ENCODE measurements at regions not wholly inside any gene's neighbourhood (a gene's known extent, or its start where the extent isn't known, plus 50 kb on each side); places are given as distances from the start of the nearest gene placed in this dataset.
"Not testable (repeated sequence)": the region's sequence is repeated elsewhere in the genome, so short reads cannot be mapped to it uniquely, and the experiment has no call there.

GRCh38 chr6:66103954-66104353, 396.9 kb upstream of the EYS start:
- H3K9me3 ChIP-seq (ENCODE audit: control insufficient read depth in 3 of 3, low read length in 3 of 3), result no peaks in the 10 kb centered on the region
- H3K4me3 ChIP-seq (ENCODE audit: low read length in 3 of 3), result no peak overlapping the region
- H3K27me3 ChIP-seq (ENCODE audit: control insufficient read depth in 3 of 3, insufficient read depth in 3 of 3, low read length in 3 of 3), result no peaks in the 10 kb centered on the region
- H3K36me3 ChIP-seq (ENCODE audit: control insufficient read depth in 3 of 3, insufficient read depth in 3 of 3, low read length in 3 of 3), result no peaks in the 10 kb centered on the region
- H3K9ac ChIP-seq (ENCODE audit: low read depth in 1 of 3, low read length in 3 of 3), result no peak overlapping the region
- no peak overlapping the region for H3K27ac ChIP-seq (ENCODE audit: low read depth, low read length)
- H3K4me1 ChIP-seq (ENCODE audit: control insufficient read depth in 3 of 3, insufficient read depth in 3 of 3, low read length in 3 of 3), result no peaks in the 10 kb centered on the region

- Histone ChIP-seq H3K27ac (ENCODE audit: low read depth, low read length) (no peak overlapping the region), H3K4me1 (ENCODE audit: control insufficient read depth in 3 of 3, insufficient read depth in 3 of 3, low read length in 3 of 3) (no peaks in the 10 kb centered on the region), H3K4me3 (ENCODE audit: low read length in 3 of 3) (no peak overlapping the region), H3K27me3 (ENCODE audit: control insufficient read depth in 3 of 3, insufficient read depth in 3 of 3, low read length in 3 of 3) (no peaks in the 10 kb centered on the region), H3K9ac (ENCODE audit: low read depth in 1 of 3, low read length in 3 of 3) (no peak overlapping the region), H3K9me3 (ENCODE audit: control insufficient read depth in 3 of 3, low read length in 3 of 3) (no peaks in the 10 kb centered on the region), H3K36me3 (ENCODE audit: control insufficient read depth in 3 of 3, insufficient read depth in 3 of 3, low read length in 3 of 3) (no peaks in the 10 kb centered on the region)
Measured at GRCh38 chr6:66103354-66103753, 396.3 kb upstream of the EYS start.

- no peaks in the 10 kb centered on the region for H3K27me3 ChIP-seq (ENCODE audit: control insufficient read depth in 3 of 3, insufficient read depth in 3 of 3, low read length in 3 of 3)
- H3K9me3 ChIP-seq (ENCODE audit: control insufficient read depth in 3 of 3, low read length in 3 of 3), result no peaks in the 10 kb centered on the region
- H3K4me1 ChIP-seq (ENCODE audit: control insufficient read depth in 3 of 3, insufficient read depth in 3 of 3, low read length in 3 of 3), result no peaks in the 10 kb centered on the region
- no peaks in the 10 kb centered on the region for H3K36me3 ChIP-seq (ENCODE audit: control insufficient read depth in 3 of 3, insufficient read depth in 3 of 3, low read length in 3 of 3)
- H3K9ac ChIP-seq (ENCODE audit: low read depth in 1 of 3, low read length in 3 of 3), result no peak overlapping the region
- H3K27ac ChIP-seq (ENCODE audit: low read depth, low read length), result no peak overlapping the region
- H3K4me3 ChIP-seq (ENCODE audit: low read length in 3 of 3), result no peak overlapping the region
Measured at GRCh38 chr6:66096679-66097078, 389.7 kb upstream of the EYS start.

- no peak overlapping the region for H3K4me3 ChIP-seq (ENCODE audit: low read length in 3 of 3)
- no peaks in the 10 kb centered on the region for H3K36me3 ChIP-seq (ENCODE audit: control insufficient read depth in 3 of 3, insufficient read depth in 3 of 3, low read length in 3 of 3)
- no peaks in the 10 kb centered on the region for H3K27me3 ChIP-seq (ENCODE audit: control insufficient read depth in 3 of 3, insufficient read depth in 3 of 3, low read length in 3 of 3)
- H3K9me3 ChIP-seq (ENCODE audit: control insufficient read depth in 3 of 3, low read length in 3 of 3), result no peaks in the 10 kb centered on the region
- H3K9ac ChIP-seq (ENCODE audit: low read depth in 1 of 3, low read length in 3 of 3), result no peak overlapping the region
- H3K27ac ChIP-seq (ENCODE audit: low read depth, low read length), result no peak overlapping the region
- H3K4me1 ChIP-seq (ENCODE audit: control insufficient read depth in 3 of 3, insufficient read depth in 3 of 3, low read length in 3 of 3), result no peaks in the 10 kb centered on the region
Measured at GRCh38 chr6:66094615-66095014, 387.6 kb upstream of the EYS start.

- H3K27me3 ChIP-seq (ENCODE audit: control insufficient read depth in 3 of 3, insufficient read depth in 3 of 3, low read length in 3 of 3); H3K4me3 ChIP-seq (ENCODE audit: low read length in 3 of 3); H3K9me3 ChIP-seq (ENCODE audit: control insufficient read depth in 3 of 3, low read length in 3 of 3); H3K27ac ChIP-seq (ENCODE audit: low read depth, low read length); H3K36me3 ChIP-seq (ENCODE audit: control insufficient read depth in 3 of 3, insufficient read depth in 3 of 3, low read length in 3 of 3); H3K4me1 ChIP-seq (ENCODE audit: control insufficient read depth in 3 of 3, insufficient read depth in 3 of 3, low read length in 3 of 3); H3K9ac ChIP-seq (ENCODE audit: low read depth in 1 of 3, low read length in 3 of 3): not testable (repeated sequence)
Measured at GRCh38 chr6:66092306-66092705, 385.3 kb upstream of the EYS start.

- Histone ChIP-seq H3K4me1 (ENCODE audit: control insufficient read depth in 3 of 3, insufficient read depth in 3 of 3, low read length in 3 of 3) (no peaks in the 10 kb centered on the region), H3K4me3 (ENCODE audit: low read length in 3 of 3) (no peak overlapping the region), H3K9me3 (ENCODE audit: control insufficient read depth in 3 of 3, low read length in 3 of 3) (peaks cover 5 to 10% (median 9%) of the 10 kb centered on the region in 3 donors), H3K9ac (ENCODE audit: low read depth in 1 of 3, low read length in 3 of 3) (no peak overlapping the region), H3K36me3 (ENCODE audit: control insufficient read depth in 3 of 3, insufficient read depth in 3 of 3, low read length in 3 of 3) (no peaks in the 10 kb centered on the region), H3K27me3 (ENCODE audit: control insufficient read depth in 3 of 3, insufficient read depth in 3 of 3, low read length in 3 of 3) (no peaks in the 10 kb centered on the region), H3K27ac (ENCODE audit: low read depth, low read length) (no peak overlapping the region)
Measured at GRCh38 chr6:66086532-66086931, 379.5 kb upstream of the EYS start.

GRCh38 chr6:66082914-66083313, 375.9 kb upstream of the EYS start:
- peaks cover 5 to 10% (median 9%) of the 10 kb centered on the region in 3 donors for H3K9me3 ChIP-seq (ENCODE audit: control insufficient read depth in 3 of 3, low read length in 3 of 3)
- no peak overlapping the region for H3K27ac ChIP-seq (ENCODE audit: low read depth, low read length)
- H3K9ac ChIP-seq (ENCODE audit: low read depth in 1 of 3, low read length in 3 of 3), result no peak overlapping the region
- H3K27me3 ChIP-seq (ENCODE audit: control insufficient read depth in 3 of 3, insufficient read depth in 3 of 3, low read length in 3 of 3), result no peaks in the 10 kb centered on the region
- H3K4me3 ChIP-seq (ENCODE audit: low read length in 3 of 3), result no peak overlapping the region
- H3K36me3 ChIP-seq (ENCODE audit: control insufficient read depth in 3 of 3, insufficient read depth in 3 of 3, low read length in 3 of 3), result no peaks in the 10 kb centered on the region
- no peaks in the 10 kb centered on the region for H3K4me1 ChIP-seq (ENCODE audit: control insufficient read depth in 3 of 3, insufficient read depth in 3 of 3, low read length in 3 of 3)

- no peak overlapping the region for H3K4me3 ChIP-seq (ENCODE audit: low read length in 3 of 3)
- H3K4me1 ChIP-seq (ENCODE audit: control insufficient read depth in 3 of 3, insufficient read depth in 3 of 3, low read length in 3 of 3), result no peaks in the 10 kb centered on the region
- no peak overlapping the region for H3K9ac ChIP-seq (ENCODE audit: low read depth in 1 of 3, low read length in 3 of 3)
- H3K9me3 ChIP-seq (ENCODE audit: control insufficient read depth in 3 of 3, low read length in 3 of 3), result no peaks in the 10 kb centered on the region
- no peaks in the 10 kb centered on the region for H3K36me3 ChIP-seq (ENCODE audit: control insufficient read depth in 3 of 3, insufficient read depth in 3 of 3, low read length in 3 of 3)
- H3K27ac ChIP-seq (ENCODE audit: low read depth, low read length), result no peak overlapping the region
- H3K27me3 ChIP-seq (ENCODE audit: control insufficient read depth in 3 of 3, insufficient read depth in 3 of 3, low read length in 3 of 3), result no peaks in the 10 kb centered on the region
Measured at GRCh38 chr6:66068907-66069306, 361.9 kb upstream of the EYS start.

- Histone ChIP-seq H3K4me3 (ENCODE audit: low read length in 3 of 3) (no peak overlapping the region), H3K4me1 (ENCODE audit: control insufficient read depth in 3 of 3, insufficient read depth in 3 of 3, low read length in 3 of 3) (no peaks in the 10 kb centered on the region), H3K9ac (ENCODE audit: low read depth in 1 of 3, low read length in 3 of 3) (no peak overlapping the region), H3K27ac (ENCODE audit: low read depth, low read length) (no peak overlapping the region), H3K9me3 (ENCODE audit: control insufficient read depth in 3 of 3, low read length in 3 of 3) (no peaks in the 10 kb centered on the region), H3K27me3 (ENCODE audit: control insufficient read depth in 3 of 3, insufficient read depth in 3 of 3, low read length in 3 of 3) (no peaks in the 10 kb centered on the region), H3K36me3 (ENCODE audit: control insufficient read depth in 3 of 3, insufficient read depth in 3 of 3, low read length in 3 of 3) (no peaks in the 10 kb centered on the region)
Measured at GRCh38 chr6:66068033-66068432, 361.0 kb upstream of the EYS start.

GRCh38 chr6:66065313-66065712, 358.3 kb upstream of the EYS start:
- H3K4me3 ChIP-seq (ENCODE audit: low read length in 3 of 3), result no peak overlapping the region

GRCh38 chr6:66057034-66057433, 350.0 kb upstream of the EYS start:
- Histone ChIP-seq H3K4me1 (ENCODE audit: control insufficient read depth in 3 of 3, insufficient read depth in 3 of 3, low read length in 3 of 3) (no peaks in the 10 kb centered on the region), H3K36me3 (ENCODE audit: control insufficient read depth in 3 of 3, insufficient read depth in 3 of 3, low read length in 3 of 3) (no peaks in the 10 kb centered on the region), H3K9me3 (ENCODE audit: control insufficient read depth in 3 of 3, low read length in 3 of 3) (no peaks in the 10 kb centered on the region), H3K27me3 (ENCODE audit: control insufficient read depth in 3 of 3, insufficient read depth in 3 of 3, low read length in 3 of 3) (no peaks in the 10 kb centered on the region), H3K4me3 (ENCODE audit: low read length in 3 of 3) (no peak overlapping the region), H3K9ac (ENCODE audit: low read depth in 1 of 3, low read length in 3 of 3) (no peak overlapping the region), H3K27ac (ENCODE audit: low read depth, low read length) (no peak overlapping the region)

More at GRCh38 chr6:66065313-66065712, 358.3 kb upstream of the EYS start:
- Histone ChIP-seq H3K27ac (ENCODE audit: low read depth, low read length) (no peak overlapping the region), H3K9me3 (ENCODE audit: control insufficient read depth in 3 of 3, low read length in 3 of 3) (no peaks in the 10 kb centered on the region), H3K27me3 (ENCODE audit: control insufficient read depth in 3 of 3, insufficient read depth in 3 of 3, low read length in 3 of 3) (no peaks in the 10 kb centered on the region), H3K4me1 (ENCODE audit: control insufficient read depth in 3 of 3, insufficient read depth in 3 of 3, low read length in 3 of 3) (no peaks in the 10 kb centered on the region), H3K9ac (ENCODE audit: low read depth in 1 of 3, low read length in 3 of 3) (no peak overlapping the region), H3K36me3 (ENCODE audit: control insufficient read depth in 3 of 3, insufficient read depth in 3 of 3, low read length in 3 of 3) (no peaks in the 10 kb centered on the region)
